NCI-H2081 (cell line): ENCODE measurements at regions not wholly inside any gene's neighbourhood (a gene's known extent, or its start where the extent isn't known, plus 50 kb on each side); places are given as distances from the start of the nearest gene placed in this dataset.
"Not testable (repeated sequence)": the region's sequence is repeated elsewhere in the genome, so short reads cannot be mapped to it uniquely, and the experiment has no call there.

Source experiments
- DNase-seq, 2 experiments: peaks; one replicate each; lab custom pipeline; 2025; lab: John Stamatoyannopoulos, UW

DNA sequence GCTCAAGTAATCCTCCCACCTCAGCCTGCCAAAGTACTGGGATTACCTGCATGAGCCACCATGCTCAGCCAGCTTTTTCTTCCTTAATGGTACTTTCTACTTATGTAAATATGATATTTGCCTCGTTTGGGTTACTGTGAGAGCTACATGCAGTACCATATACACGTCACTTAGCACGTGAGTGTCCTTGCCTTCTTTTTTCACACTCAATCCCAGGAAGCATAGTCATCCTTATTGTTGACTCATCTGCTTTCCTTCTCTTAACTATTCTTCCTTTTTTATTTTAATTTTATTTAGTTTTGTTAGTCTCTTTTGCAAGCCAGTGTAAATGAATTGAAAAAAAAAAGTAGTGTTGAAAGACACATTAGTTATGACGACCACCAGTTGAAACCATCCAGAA lies 205.9 kb downstream of the HIPK3 start:
- DNase-seq, result no peak

DNA sequence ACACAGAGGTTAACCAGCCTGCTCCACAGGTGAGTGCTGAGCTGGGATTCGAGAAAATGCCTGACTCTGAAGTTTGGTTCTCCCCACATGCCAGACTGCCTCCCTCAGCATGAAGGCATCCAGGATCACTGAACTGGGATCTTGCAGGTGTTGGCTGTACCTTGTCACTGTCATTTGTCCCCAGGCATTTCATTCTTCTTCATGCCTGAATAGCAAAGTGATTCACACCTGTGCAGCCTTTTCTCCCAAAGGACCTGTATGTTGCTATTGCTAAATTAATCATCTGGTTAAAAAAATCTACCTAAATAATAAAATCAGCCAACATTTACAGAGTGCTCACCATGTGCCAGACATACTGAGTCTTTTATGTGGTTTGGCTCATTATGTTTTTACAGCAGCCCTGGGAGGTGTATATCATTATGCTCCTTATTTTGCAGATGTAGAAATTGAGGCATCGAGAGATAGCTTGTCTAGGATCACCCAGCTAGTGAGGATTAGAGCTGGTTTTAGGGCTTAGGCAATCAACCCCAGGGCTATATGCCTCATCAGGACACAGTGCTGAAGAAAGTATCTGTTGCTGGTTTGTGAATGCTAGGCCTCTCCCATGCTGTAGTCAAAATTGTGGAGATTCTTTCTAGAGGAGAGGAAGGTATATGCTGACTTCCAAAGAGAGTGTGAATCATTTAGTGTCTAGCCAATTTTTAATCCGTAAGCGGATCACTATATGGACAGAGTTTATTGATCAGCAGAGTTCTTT lies 204.4 kb downstream of the HIPK3 start:
- no peak for DNase-seq

DNA sequence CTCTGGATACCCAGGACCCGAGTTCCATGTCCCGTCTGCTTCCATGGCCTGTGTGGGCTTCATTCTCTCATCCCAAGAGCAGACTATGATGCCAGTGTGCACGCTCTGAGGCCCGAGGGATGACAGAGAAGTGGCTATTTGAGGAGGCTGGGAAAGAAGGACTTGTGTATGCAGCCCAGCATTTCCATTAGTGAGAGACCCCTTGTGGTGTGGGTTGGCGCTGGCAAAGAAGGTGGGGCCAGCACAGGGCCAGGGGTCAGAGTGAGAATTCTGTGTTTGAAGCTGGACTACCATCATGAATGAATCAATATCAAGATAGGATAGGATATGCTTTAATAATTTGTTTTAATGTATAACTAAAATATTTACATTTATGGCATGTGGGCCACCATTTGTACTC lies 200.8 kb downstream of the HIPK3 start:
- DNase-seq, result no peak

DNA sequence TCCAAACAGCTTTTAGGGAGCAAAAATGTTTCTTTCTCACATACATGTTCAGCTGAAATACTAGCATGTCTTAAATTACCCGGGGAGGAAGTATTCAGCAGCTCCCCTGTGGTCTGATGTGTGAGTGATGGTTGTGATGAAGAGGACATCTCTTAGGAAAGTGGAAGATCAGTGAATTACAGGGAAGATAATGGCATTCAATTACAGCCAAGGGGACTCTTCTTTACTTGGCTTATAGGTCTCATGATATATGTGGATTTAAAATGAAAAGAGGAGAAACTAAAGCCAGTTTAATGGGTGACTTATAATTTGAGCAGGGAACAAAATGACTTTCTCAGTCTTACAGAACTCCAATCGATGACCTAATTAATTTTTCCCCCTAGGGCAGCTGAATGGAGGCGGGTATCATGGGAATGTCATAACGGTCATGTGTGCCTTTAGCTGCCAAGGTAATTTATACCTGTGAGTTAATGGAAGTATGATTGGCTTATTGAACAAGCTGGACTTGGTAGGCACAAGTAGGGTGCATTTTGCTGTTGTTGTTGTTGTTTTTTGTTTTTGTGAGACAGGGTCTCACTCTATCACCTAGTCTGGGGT lies 198.8 kb downstream of the HIPK3 start:
- DNase-seq, result no peak

DNA sequence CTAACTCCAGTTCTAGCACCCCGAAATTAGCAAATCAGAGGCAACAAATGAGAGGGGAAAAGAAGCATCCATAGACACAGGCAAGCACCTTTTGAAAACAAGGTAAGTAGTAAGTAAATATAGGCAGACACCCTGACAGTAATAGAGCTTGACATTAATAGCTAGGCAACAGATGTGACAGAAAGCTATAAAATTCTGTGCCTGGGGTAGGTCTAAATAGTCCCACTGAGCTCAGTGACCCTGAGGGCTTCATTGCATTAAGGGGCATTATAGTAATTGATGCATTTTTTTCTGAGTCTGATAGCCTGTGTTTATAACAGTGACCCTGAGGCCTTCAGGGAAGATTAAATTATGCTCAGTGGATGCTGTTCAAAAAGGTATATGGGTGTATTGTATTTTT lies 197.1 kb downstream of the HIPK3 start:
- DNase-seq, result peak; percentile 15 to 83

DNA sequence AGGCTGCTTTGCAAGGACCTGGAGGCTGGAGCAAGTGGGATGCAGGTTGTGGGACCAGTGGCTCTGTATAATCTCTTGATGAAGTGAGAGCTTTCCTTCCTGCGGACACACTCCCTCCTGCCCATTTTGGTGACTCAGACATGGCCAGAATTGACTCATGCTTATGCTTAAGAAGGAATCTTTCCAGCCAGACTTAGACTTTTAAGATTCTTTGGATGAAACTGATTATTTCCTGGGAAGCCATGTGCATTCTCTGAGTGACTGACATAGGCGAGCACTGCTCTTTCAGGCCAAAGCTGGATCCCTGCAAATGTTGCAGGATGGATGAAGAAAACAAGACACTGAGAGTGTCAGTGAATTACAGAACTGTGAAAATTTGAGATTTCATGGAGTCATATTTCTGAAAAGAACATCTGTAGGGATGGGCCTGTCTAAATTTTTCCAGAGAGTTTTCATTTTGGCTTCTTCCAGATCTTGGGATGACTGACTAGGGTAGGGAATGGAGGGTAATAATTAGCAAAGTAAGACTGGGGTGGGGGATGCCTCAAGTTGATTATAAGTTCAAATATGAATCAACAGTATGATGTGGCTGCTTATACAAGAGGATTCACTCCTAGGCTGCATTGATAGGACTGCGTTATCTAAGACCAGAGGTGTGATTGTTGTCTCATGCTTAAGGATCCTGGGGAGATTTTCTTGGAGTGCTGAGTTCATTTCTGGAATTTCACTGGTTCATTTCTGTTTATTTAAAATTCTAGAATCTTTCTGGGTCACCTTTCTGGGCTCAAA lies 195.8 kb downstream of the HIPK3 start:
- no peak for DNase-seq

DNA sequence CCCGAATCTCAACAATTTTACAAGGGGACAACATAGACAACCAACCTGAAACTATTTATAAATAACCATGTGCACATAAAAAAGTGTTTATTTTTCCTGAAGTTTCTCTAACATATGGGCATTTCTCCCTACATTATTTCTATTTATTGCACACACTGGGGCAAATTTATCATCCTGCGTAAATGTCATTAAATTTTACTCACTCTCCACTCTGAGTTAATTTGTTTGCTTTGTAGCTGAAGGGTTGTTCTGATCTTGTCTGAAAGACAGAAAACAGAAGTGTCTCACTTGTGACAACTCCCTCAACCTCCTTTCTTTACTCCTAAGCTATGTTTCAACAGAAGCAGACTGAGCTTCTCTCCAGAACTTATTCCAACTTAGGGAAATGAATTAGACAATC lies 194.2 kb downstream of the HIPK3 start:
- DNase-seq, result no peak

DNA sequence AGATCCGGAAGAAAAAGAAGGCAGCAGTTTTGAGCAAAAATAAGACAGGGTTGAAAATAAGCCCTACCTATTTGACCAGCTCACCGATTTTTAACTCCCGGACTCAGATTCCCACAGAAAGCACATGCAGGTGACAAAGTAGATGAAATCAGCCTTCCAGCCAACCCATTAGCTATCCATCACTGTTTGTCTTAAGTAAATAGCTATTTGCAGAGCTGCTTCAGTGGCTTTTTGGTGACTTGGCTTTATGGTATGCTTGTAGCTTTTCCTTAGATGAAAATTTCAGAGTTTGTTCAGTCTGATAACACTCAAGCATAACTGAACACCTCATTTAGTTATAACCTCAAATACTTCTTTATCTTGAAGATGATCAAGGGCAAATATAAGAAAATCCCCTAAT lies 192.6 kb downstream of the HIPK3 start:
- no peak for DNase-seq

DNA sequence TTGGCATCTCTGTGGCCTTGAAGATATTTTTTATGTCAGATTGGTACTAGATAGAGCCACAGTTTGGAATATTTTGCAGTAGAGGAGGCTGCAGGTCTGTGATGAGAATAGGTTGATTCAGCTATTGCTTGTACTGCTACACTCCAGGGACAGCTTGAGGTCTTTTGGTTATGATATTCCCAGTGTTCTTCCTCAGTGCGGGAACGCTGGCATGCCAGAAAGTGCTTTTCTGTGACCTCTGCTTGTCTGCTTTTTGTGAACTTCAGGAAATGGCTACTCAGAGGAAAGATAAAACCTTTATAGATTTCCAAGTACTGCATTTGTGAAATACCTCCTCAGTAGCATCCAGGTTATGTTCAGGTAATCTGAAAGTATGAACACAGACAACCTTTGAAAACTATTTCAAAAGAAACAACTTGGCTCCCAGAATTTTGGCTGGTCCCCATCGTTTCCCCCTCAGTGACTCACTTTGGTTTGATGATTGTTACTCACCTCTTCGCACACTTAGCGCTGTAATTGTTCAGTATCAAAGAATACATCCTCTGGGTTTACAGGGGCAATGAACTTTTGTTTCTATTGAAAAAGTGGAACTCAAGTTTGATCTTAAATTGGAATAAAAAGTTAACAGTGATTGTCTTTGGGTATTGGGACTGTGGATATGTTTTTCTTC lies 191.4 kb downstream of the HIPK3 start:
- no peak for DNase-seq

DNA sequence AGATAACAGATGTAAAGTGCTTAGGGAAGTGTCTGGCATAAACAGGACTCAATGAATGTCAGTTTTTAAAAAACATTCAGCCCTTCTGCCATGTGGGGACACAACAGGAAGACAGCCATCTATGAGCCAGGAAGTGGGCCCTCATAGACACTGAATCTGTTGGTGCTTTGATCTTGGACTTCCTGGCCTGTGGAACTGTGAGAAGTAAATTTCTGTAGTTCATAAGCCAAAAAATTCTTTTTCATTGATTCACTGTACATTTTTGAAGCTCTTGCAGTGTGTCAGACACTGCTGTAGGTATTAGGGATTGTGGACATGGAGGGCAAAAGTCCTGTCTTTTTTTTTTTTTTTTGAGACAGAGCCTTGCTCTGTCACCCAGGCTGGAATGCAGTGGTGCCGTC lies 188.6 kb downstream of the HIPK3 start:
- DNase-seq, result no peak

DNA sequence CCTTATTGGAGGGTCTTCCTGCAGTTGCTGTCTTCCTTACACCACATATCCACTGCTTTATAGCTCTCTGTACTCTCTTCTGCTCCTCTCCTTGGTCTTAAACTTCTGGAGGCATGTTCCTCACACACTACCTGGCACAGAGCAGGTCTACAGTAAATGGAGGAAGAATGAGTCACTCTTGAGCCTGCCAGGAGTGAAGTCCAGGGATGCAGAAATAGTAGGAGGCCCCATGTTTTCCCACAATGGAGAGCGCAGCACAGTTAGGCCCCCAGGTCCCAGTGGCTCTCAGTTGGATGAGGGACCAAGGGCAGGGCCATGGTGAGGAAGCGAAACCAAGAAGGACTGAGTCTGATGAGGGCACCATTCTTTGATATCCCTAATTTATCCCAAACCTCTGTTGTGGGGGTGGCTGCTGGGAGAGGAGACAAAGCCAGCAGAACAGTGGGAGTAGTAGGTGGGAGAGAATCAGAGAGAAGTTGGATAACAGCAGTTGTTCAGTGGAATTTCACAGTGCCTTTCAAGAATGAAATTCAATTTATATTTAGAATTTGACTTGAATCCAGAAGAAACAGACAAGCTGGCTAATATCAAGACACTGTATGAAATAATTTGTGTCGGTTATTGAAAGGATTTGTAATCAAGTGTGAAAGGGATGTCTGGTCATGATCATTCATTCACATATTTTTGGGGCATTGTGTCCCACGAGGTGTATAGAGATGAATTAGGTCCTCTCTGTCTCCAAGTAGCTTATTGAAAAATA lies 187.8 kb downstream of the HIPK3 start:
- no peak for DNase-seq

DNA sequence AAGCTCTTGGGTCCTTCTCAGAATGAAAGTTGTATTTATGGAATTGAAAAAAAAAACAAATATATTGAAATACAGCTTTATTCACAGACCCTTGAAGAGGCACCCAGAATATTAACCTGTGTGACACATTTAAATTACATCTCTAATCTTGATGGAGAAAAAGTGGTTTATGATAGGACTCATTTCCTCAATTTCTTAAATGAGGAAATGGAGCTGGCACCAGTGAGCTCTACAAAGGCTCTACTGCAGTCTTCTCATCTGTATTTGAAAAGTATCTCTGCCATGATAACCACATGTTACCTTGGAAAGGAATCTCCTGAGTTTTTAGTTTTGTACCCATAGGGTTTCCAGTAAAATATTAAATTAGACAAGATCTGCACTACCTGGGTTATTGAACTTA lies 186.5 kb downstream of the HIPK3 start:
- DNase-seq, result no peak

DNA sequence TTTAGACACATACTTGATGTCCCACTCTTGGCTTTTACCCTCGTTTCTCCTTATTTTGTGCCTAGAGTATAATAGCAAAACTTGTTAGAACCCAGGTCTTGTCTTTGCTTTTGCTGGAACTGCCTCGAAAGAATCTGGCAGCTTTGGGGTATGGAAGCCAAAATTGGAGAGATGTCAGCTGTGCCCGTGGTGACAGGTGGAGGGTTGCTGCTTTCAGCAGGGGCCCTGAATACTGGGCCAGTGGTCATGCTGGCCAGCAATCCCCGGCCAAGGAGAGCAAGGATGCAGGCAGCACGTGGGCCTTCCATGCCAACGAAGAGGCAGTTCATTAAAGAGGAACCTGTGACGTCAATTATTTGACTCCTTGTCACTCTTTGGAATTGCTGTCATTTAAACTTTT lies 181.1 kb downstream of the HIPK3 start:
- DNase-seq, result no peak

DNA sequence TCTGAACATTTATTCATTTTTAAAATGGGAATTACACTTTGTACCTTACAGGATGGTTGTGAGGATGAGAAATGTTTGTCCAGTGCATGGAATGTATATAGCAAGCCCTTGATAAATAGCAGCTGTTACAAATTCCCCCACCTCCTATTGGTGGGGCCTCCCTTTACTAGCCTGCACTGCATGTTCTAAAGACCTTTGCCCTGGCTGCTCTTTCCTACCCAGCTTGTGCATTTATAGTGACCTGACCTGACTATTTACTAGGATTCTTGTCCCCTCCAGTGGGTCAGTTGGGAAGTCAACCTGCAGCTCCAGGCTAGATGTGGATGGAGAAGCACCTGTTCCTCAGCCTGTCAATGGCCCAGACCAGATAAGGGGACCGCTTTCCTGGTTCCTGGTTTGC lies 180.3 kb downstream of the HIPK3 start:
- no peak for DNase-seq

DNA sequence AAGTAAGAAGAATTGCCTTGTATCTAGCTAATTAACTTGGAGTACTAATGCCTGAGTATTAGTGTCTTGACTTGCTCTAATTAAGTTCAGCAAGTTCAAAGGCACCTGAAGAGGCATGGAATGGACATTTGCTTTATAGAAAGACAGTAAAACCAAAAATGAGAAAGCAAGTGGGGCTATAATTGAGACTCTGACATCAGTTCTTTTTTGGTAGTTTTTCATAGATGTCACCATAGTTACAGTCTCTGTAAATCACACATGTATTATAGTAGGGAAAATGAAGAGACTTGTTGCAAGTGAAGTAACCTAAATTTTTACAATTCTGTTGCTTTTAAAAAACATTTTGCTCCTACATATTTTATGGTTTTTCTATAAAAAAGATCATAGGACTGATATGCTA lies 178.0 kb downstream of the HIPK3 start:
- no peak for DNase-seq

DNA sequence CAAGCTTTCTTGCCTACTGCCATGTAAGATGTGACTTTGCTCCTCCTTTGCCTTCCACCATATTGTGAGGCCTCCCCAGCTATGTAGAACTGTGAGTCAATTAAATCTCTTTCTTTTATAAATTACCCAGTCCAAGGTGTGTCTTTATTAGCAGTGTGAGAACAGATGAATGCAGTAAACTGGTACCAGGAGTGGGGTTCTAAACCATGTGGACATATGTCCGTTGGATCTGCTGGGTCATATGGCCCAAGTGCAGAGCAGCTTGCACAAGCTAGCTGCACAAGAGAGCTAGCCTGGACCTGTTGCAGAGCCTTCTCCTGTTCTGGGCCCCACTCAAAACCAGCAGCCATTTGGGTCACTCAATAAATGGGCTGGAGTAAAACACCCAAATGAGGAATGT lies 177.1 kb downstream of the HIPK3 start:
- DNase-seq, result no peak

DNA sequence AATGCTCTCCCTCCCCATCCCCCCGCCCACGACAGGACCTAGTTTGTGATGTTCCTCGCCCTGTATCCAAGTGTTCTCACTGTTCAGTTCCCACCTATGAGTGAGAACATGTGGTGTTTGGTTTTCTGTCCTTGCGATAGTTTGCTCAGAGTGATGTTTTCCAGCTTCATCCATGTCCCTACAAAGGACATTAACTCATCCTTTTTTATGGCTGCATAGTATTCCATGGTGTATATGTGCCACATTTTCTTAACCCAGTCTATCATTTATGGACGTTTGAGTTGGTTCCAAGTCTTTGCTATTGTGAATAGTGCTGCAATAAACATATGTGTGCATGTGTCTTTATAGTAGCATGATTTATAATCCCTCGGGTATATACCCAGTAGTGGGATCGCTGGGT lies 171.3 kb downstream of the HIPK3 start:
- not testable (repeated sequence) for DNase-seq

DNA sequence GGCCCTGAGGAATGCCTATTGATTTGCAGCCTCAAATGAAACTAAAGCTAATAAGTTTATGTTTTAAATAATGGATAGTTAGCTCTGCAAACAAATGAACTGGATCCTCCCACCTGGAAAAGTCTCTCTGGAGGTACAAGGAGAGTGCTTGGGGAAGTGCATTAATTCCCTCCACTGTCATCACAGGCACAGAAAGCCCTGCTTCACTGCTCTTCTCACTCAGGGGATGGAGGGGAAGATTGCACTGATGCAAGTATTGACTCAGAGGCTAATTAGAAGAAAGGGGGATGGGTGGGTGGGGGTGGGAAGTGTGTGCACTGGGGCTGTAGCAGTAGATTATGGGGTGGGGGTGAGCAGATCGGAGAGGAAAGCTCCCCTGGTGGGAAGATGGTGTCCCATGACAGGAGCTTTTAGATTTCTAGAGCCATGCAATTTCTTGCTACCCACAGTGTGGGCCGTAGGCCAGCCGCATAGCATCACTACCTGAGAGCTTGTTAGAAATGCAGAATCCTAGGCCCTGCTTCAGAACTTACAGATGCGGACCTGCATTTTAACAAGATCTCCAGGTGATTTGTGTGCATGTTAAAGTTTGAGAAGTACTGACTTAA lies 163.9 kb downstream of the HIPK3 start:
- no peak for DNase-seq

DNA sequence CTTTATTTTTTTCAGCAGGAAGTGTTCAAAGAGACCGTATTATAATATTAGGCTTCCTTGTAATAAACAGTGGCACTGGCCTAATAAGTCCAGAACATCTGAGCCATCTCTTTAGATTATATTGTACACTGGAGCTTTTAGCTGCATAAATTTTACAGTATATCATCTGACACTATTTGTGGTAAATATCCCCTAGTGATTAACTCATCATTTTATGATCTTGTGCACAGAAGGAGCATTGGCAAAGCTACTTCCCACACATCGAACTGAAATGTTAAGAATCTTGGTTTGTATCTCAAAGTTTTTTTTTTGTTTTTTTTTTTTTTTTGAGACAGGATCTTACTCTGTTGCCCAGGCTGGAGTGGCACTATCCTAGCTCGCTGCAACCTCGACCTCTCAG lies 162.7 kb downstream of the HIPK3 start:
- DNase-seq, result no peak

DNA sequence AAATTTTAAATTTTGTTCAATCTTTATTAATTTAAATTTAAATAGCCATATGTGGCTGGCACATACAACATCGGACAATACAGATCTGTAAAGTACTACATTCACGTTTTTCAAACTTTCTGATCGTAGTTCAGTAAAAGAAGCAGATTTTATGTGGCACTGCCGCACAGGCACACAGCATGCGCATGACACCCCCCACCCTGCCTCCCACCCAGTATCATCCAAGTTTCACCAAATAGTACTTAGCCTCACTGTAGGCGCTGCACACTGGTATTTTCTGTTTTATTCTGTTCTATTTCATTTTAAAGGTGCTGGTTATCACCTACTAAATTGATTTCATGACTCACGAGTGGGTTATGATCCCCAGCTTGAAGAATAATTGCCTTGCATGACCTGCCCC lies 159.9 kb downstream of the HIPK3 start:
- no peak for DNase-seq

DNA sequence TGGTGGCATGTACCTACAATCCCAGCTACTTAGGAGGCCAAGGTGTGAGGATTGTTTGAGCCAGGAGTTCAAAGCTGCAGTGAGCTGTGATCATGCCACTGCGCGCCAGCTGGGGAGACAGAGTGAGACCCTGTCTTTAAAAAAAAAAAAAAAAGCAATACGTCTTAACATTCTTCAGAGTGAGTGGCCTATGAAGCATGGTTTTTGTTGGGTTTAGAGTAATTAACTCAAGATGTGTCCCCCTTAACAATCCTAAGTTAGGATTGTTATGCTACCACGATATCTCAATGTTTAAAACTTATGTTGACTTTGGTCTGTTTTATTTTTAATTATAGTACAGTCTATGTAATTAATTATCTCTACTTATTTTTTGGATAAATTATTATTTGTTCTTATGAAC lies 156.1 kb downstream of the HIPK3 start:
- DNase-seq, result no peak

DNA sequence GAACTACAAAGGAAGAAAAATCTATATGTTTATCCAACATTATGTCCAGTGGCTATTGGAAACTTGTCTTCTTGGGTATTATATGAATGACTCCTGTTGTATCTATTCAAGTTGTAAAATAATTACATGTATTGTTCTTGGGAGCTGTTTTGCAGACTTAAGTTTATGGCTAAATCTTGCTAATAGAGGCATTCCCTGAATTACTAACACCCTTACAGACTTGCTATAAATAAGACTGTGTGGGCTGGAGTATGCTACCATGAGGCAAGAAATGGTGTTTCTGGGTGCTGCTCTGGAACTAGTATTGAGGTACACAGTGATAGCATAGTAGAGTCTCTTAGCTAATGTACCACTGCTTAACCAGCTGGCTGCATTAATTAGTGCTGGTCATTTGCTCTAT lies 155.1 kb downstream of the HIPK3 start:
- no peak for DNase-seq
